PC-3 (cell line): ENCODE measurements at regions not wholly inside any gene's neighbourhood (a gene's known extent, or its start where the extent isn't known, plus 50 kb on each side); places are given as distances from the start of the nearest gene placed in this dataset.

Experiments
- CTCF ChIP-seq: fragments of 300-600 bp; sonication (generic); conservative IDR thresholded peaks from 2 replicates; pipeline ENCODE4 v1.5.1; 2017; ENCODE audit warnings: antibody characterized with exemption, low read depth, mild to moderate bottlenecking, low read length
- EZH2phosphoT487 ChIP-seq: fragments of 300-600 bp; sonication (generic); IDR thresholded peaks from 2 replicates; pipeline ENCODE4 v1.6.1; 2018; ENCODE audit warnings: mild to moderate bottlenecking, antibody characterized with exemption, low read length, borderline replicate concordance

- TF ChIP-seq CTCF (no peak), EZH2phosphoT487 (no peak)
Measured at GRCh38 chr21:20343186-20343585, 655.0 kb upstream of the NCAM2 start.
